ENCODE measurements at regions not wholly inside any gene's neighbourhood (a gene's known extent, or its start where the extent isn't known, plus 50 kb on each side); places are given as distances from the start of the nearest gene placed in this dataset.

DNA sequence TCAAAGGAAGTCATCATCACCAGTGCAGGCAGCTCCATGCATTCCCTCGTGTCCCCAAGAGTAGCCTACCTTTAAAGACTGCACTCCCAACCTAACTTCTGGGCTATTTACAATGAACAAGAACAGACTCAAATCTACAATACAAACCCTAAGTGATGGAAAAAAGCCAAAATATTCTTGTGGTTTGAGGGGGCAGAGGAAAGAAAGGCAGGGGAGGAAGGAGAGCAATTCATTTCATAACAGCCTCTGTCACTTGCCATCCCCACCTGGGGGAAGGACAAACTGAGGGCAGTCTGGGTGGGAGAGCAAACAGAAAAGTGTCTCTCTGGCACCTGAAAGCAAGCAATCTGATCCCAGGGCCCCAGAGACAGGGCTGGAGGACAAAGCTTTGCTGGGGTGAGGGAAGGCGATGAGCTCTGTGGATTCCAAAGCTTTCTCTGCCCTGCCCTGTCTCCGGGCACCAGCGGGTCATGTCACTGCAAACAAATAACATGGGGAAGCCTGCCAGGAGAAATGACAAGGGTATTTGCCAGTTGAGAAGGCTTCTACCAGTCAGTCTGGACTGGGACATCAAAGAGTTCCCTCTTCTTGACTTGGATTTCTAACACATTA lies 528.0 kb upstream of the TNP1 start:
- no peak for TF ChIP-seq CTCF (IDR thresholded peaks at IDR 0.05)
- no peak for TF ChIP-seq POLR2AphosphoS5 (IDR thresholded peaks at IDR 0.05)
